ENCODE measurements at regions not wholly inside any gene's neighbourhood (a gene's known extent, or its start where the extent isn't known, plus 50 kb on each side); places are given as distances from the start of the nearest gene placed in this dataset.

- Mint-ChIP-seq H3K27ac (no peak overlapping the region), H3K4me1 (ENCODE audit: low read depth) (peaks cover 2% of the 10 kb centered on the region), H3K27me3 (no peaks in the 10 kb centered on the region), H3K4me3 (ENCODE audit: low read depth) (no peak overlapping the region), H3K36me3 (ENCODE audit: insufficient read depth) (no peaks in the 10 kb centered on the region), H3K9me3 (ENCODE audit: low read depth) (no peaks in the 10 kb centered on the region)
- no peak for TF ChIP-seq CTCF (IDR thresholded peaks at IDR 0.05; ENCODE audit: unreplicated experiment)
- DNase-seq (ENCODE audit: low spot score, unreplicated experiment), result no peak
These were observed 387.8 kb upstream of the ADGRL2 start for GRCh38 chr1:81412954-81413353.

- no peak for TF ChIP-seq CTCF (IDR thresholded peaks at IDR 0.05; ENCODE audit: unreplicated experiment)
- no peaks in the 10 kb centered on the region for H3K27me3 Mint-ChIP-seq
- no peak overlapping the region for H3K27ac Mint-ChIP-seq
- no peak overlapping the region for H3K4me3 Mint-ChIP-seq (ENCODE audit: low read depth)
- H3K36me3 Mint-ChIP-seq (ENCODE audit: insufficient read depth), result no peaks in the 10 kb centered on the region
- no peaks in the 10 kb centered on the region for H3K9me3 Mint-ChIP-seq (ENCODE audit: low read depth)
- peaks cover 9% of the 10 kb centered on the region for H3K4me1 Mint-ChIP-seq (ENCODE audit: low read depth)
- DNase-seq (ENCODE audit: low spot score, unreplicated experiment), result no peak
These were observed 389.8 kb upstream of the ADGRL2 start for GRCh38 chr1:81410941-81411340.

GRCh38 chr1:81410351-81410750, 390.4 kb upstream of the ADGRL2 start:
- TF ChIP-seq CTCF (IDR thresholded peaks at IDR 0.05; ENCODE audit: unreplicated experiment), result no peak
- Mint-ChIP-seq H3K4me1 (ENCODE audit: low read depth) (peaks cover 7% of the 10 kb centered on the region), H3K4me3 (ENCODE audit: low read depth) (no peak overlapping the region), H3K27ac (no peak overlapping the region), H3K9me3 (ENCODE audit: low read depth) (no peaks in the 10 kb centered on the region), H3K36me3 (ENCODE audit: insufficient read depth) (no peaks in the 10 kb centered on the region), H3K27me3 (no peaks in the 10 kb centered on the region)
- no peak for DNase-seq (ENCODE audit: low spot score, unreplicated experiment)

GRCh38 chr1:81409780-81410274, 390.9 kb upstream of the ADGRL2 start:
- H3K27me3 Mint-ChIP-seq, result no peaks in the 10 kb centered on the region
- H3K4me1 Mint-ChIP-seq (ENCODE audit: low read depth), result peaks cover 7% of the 10 kb centered on the region
- DNase-seq (ENCODE audit: low spot score, unreplicated experiment), result no peak
- no peak overlapping the region for H3K27ac Mint-ChIP-seq
- no peak overlapping the region for H3K4me3 Mint-ChIP-seq (ENCODE audit: low read depth)
- H3K9me3 Mint-ChIP-seq (ENCODE audit: low read depth), result no peaks in the 10 kb centered on the region
- no peak for TF ChIP-seq CTCF (IDR thresholded peaks at IDR 0.05; ENCODE audit: unreplicated experiment)
- no peaks in the 10 kb centered on the region for H3K36me3 Mint-ChIP-seq (ENCODE audit: insufficient read depth)

GRCh38 chr1:81409262-81409661, 391.5 kb upstream of the ADGRL2 start:
- H3K27me3 Mint-ChIP-seq, result no peaks in the 10 kb centered on the region
- peaks cover 7% of the 10 kb centered on the region for H3K4me1 Mint-ChIP-seq (ENCODE audit: low read depth)
- H3K4me3 Mint-ChIP-seq (ENCODE audit: low read depth), result no peak overlapping the region
- no peaks in the 10 kb centered on the region for H3K9me3 Mint-ChIP-seq (ENCODE audit: low read depth)
- no peak overlapping the region for H3K27ac Mint-ChIP-seq
- H3K36me3 Mint-ChIP-seq (ENCODE audit: insufficient read depth), result no peaks in the 10 kb centered on the region
- DNase-seq (ENCODE audit: low spot score, unreplicated experiment), result no peak
- no peak for TF ChIP-seq CTCF (IDR thresholded peaks at IDR 0.05; ENCODE audit: unreplicated experiment)
